Activated naive CD4-positive, alpha-beta T cell treated with anti-CD3 and anti-CD28 coated beads, Interleukin-2, amount 10 ng/mL, durations not matched to agents 7 days and 5 days (primary cell): ENCODE measurements at regions not wholly inside any gene's neighbourhood (a gene's known extent, or its start where the extent isn't known, plus 50 kb on each side); places are given as distances from the start of the nearest gene placed in this dataset.

Source experiments
- CTCF ChIA-PET: fragments of 350-600 bp; sonication (Branson Sonifier 250); formaldehyde crosslinking; loops from one replicate; lab custom pipeline; 2021; ENCODE audit warnings: antibody characterized with exemption; lab: Charles Lee
- DNase-seq: peaks from one replicate; pipeline ENCODE4 v3.0.0-alpha.2; 2020
- H3K27ac Mint-ChIP-seq: one replicate; pipeline ENCODE4 v1.8.0; 2021; ENCODE audit warnings: mild to moderate bottlenecking, moderate library complexity, mixed read lengths
- H3K27me3 Mint-ChIP-seq: one replicate; pipeline ENCODE4 v1.8.0; 2021; ENCODE audit warnings: mild to moderate bottlenecking, mixed read lengths
- H3K36me3 Mint-ChIP-seq: one replicate; pipeline ENCODE4 v1.8.0; 2021; ENCODE audit warnings: mixed read lengths
- H3K4me1 Mint-ChIP-seq: one replicate; pipeline ENCODE4 v1.8.0; 2021; ENCODE audit warnings: mixed read lengths
- H3K4me3 Mint-ChIP-seq: one replicate; pipeline ENCODE4 v1.8.0; 2021; ENCODE audit warnings: mild to moderate bottlenecking, moderate library complexity, mixed read lengths
- H3K9me3 Mint-ChIP-seq: one replicate; pipeline ENCODE4 v1.8.0; 2021; ENCODE audit warnings: mixed read lengths

DNA sequence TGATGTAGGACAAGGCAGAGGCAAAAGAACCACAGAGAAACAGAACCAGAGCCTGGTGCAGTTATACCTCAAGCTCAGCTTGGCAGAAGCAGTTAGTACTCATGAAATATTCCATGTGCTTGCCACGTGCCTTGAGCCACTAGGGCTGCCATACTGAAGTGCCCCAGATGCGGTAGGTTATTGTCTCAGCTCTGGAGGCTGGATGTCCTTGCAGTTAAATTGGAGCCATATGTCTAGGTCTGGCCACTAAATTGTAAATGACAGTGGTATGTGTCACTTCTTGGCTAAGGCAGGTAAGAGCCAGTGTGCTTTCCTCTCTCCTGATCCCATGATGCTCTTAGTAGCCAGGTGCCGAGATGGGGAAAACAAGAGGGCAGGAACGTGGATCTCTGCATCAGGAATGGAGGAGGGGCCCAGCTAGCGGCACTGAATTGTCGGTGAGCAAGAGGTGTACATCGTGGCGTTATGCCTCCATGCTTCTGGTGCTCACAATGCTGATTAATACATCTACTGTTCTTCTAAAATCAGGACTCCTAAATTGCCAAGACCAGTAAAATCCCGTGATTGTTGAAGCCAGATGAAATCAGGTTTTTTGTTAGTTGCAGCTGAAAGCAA lies 73.5 kb downstream of the PSMG1 start:
- no peak overlapping the region for H3K4me3 Mint-ChIP-seq
- no peak overlapping the region for H3K27ac Mint-ChIP-seq
- no peaks in the 10 kb centered on the region for H3K9me3 Mint-ChIP-seq
- CTCF ChIA-PET: no interaction called here
- no peak for DNase-seq
- H3K4me1 Mint-ChIP-seq: no peaks in the 10 kb centered on the region
- H3K27me3 Mint-ChIP-seq: peaks cover 13% of the 10 kb centered on the region
- H3K36me3 Mint-ChIP-seq: no peaks in the 10 kb centered on the region

- CTCF ChIA-PET: no interaction called here
- peaks cover 15% of the 10 kb centered on the region for H3K27me3 Mint-ChIP-seq
- no peaks in the 10 kb centered on the region for H3K36me3 Mint-ChIP-seq
- no peak for DNase-seq
- H3K27ac Mint-ChIP-seq: no peak overlapping the region
- no peak overlapping the region for H3K4me3 Mint-ChIP-seq
- no peaks in the 10 kb centered on the region for H3K4me1 Mint-ChIP-seq
- no peaks in the 10 kb centered on the region for H3K9me3 Mint-ChIP-seq
These were observed 74.1 kb downstream of the PSMG1 start for GRCh38 chr21:39109163-39109530.

GRCh38 chr21:39108291-39109162 lies 74.7 kb downstream of the PSMG1 start:
- CTCF ChIA-PET: no interaction called here

GRCh38 chr21:39107739-39108138 lies 75.5 kb downstream of the PSMG1 start:
- Mint-ChIP-seq H3K9me3 (no peaks in the 10 kb centered on the region), H3K27ac (no peak overlapping the region), H3K27me3 (peaks cover 25% of the 10 kb centered on the region), H3K4me1 (no peaks in the 10 kb centered on the region), H3K4me3 (no peak overlapping the region), H3K36me3 (no peaks in the 10 kb centered on the region)
- no peak for DNase-seq
- CTCF ChIA-PET: no interaction called here

More at GRCh38 chr21:39108291-39109162, 74.7 kb downstream of the PSMG1 start:
- H3K4me3 Mint-ChIP-seq: no peak overlapping the region
- peaks cover 22% of the 10 kb centered on the region for H3K27me3 Mint-ChIP-seq
- no peaks in the 10 kb centered on the region for H3K9me3 Mint-ChIP-seq
- H3K4me1 Mint-ChIP-seq: no peaks in the 10 kb centered on the region
- no peaks in the 10 kb centered on the region for H3K36me3 Mint-ChIP-seq
- no peak for DNase-seq
- no peak overlapping the region for H3K27ac Mint-ChIP-seq

DNA sequence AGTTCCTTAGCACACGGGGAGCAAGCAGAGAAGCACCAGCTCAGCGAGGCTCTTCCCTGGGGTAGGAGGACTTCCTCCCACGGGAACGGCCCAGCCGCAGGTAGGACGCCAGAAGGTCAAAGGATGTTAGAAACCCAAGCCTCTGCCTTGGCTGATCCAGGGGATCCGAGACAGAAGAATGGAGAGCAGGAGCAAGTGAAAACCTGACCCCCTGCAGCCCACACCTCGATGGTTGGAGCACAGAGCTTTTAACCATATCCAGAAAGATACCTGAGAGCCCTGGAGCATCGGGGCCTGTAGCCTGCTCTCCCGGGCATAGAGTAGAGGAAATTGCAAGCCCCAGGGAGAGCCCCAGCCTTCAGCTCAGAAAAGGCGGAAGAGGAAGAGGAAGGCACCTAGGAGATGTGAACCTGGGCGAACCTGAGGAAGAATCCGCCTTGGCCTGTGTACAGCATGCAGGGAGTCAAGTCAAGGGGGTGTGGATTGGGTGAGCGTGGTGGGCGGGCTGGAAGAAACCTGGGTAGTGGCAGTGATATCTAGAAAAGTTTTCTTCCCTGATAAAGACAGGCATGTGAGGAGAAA lies 76.3 kb downstream of the PSMG1 start:
- H3K27ac Mint-ChIP-seq: no peak overlapping the region
- no peak overlapping the region for H3K4me3 Mint-ChIP-seq
- peaks cover 25% of the 10 kb centered on the region for H3K27me3 Mint-ChIP-seq
- no peaks in the 10 kb centered on the region for H3K36me3 Mint-ChIP-seq
- DNase-seq: no peak
- H3K9me3 Mint-ChIP-seq: no peaks in the 10 kb centered on the region
- CTCF ChIA-PET: no interaction called here
- no peaks in the 10 kb centered on the region for H3K4me1 Mint-ChIP-seq

DNA sequence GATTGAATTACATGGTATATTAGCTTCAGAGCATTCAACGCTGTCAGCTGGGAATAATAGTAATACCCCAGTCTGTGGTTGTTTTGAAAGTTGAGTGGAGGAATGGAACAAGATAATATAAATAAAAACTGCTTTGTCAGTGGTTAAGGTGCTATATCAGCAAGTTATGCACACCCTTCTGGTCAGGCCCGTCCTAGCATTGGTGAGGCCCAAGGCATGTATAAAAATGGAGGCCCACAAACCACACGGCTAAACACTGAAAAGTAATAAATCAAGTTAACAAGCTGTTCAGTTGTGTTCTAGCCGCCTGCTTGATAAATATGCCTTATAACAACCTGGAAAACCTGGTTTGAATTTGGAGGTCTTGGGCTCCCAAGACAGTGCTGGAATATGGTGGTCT lies 77.4 kb downstream of the PSMG1 start:
- DNase-seq: no peak
- H3K27ac Mint-ChIP-seq: no peak overlapping the region
- no peaks in the 10 kb centered on the region for H3K36me3 Mint-ChIP-seq
- no peaks in the 10 kb centered on the region for H3K4me1 Mint-ChIP-seq
- H3K27me3 Mint-ChIP-seq: peaks cover 25% of the 10 kb centered on the region
- H3K9me3 Mint-ChIP-seq: no peaks in the 10 kb centered on the region
- CTCF ChIA-PET: no interaction called here
- H3K4me3 Mint-ChIP-seq: no peak overlapping the region

DNA sequence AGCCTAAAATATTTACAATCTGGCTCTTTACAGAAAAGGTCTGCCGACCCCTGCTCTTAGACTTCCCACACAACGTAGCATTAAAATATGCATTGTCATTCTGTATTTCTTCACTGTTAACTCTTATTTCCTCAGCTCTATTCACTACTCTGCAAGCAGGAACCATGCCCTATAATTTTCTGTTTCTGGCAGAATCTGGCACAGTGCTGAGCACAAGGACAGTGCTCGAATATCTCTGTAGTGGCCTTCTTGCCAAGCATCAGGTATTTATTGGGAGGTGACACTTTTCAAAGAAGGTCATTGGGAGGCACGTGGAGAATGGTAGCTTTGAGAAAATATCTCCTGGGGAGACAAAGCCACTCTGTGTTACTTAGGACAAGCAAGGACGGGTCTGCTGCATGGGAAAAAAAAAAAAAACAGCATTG lies 77.9 kb downstream of the PSMG1 start:
- no peak for DNase-seq
- CTCF ChIA-PET: interaction anchor here (1.2 kb wide), 1 partner anchor 21 kb away, joined by 3 read pairs; no protein-coding TSS in a partner anchor
- no peaks in the 10 kb centered on the region for H3K36me3 Mint-ChIP-seq
- peaks cover 25% of the 10 kb centered on the region for H3K27me3 Mint-ChIP-seq
- H3K4me1 Mint-ChIP-seq: no peaks in the 10 kb centered on the region
- H3K9me3 Mint-ChIP-seq: no peaks in the 10 kb centered on the region
- no peak overlapping the region for H3K27ac Mint-ChIP-seq
- H3K4me3 Mint-ChIP-seq: no peak overlapping the region

- Mint-ChIP-seq H3K27me3 (peaks cover 26% of the 10 kb centered on the region), H3K4me3 (no peak overlapping the region), H3K4me1 (no peaks in the 10 kb centered on the region), H3K27ac (no peak overlapping the region), H3K9me3 (no peaks in the 10 kb centered on the region), H3K36me3 (no peaks in the 10 kb centered on the region)
- CTCF ChIA-PET: interaction anchor here (1.2 kb wide), 1 partner anchor 22 kb away, joined by 3 read pairs; no protein-coding TSS in a partner anchor
- no peak for DNase-seq
These were observed 78.3 kb downstream of the PSMG1 start for GRCh38 chr21:39104911-39105310.

- Mint-ChIP-seq H3K4me1 (no peaks in the 10 kb centered on the region), H3K27me3 (peaks cover 24% of the 10 kb centered on the region), H3K27ac (no peak overlapping the region), H3K36me3 (no peaks in the 10 kb centered on the region), H3K4me3 (no peak overlapping the region), H3K9me3 (no peaks in the 10 kb centered on the region)
- DNase-seq: no peak
- CTCF ChIA-PET: no interaction called here
These were observed 79.6 kb downstream of the PSMG1 start for GRCh38 chr21:39103689-39104088.

- Mint-ChIP-seq H3K4me3 (no peak overlapping the region), H3K27me3 (peaks cover 19% of the 10 kb centered on the region), H3K4me1 (no peaks in the 10 kb centered on the region), H3K36me3 (no peaks in the 10 kb centered on the region), H3K9me3 (no peaks in the 10 kb centered on the region), H3K27ac (no peak overlapping the region)
- no peak for DNase-seq
- CTCF ChIA-PET: no interaction called here
These were observed 83.4 kb downstream of the PSMG1 start for GRCh38 chr21:39099859-39100258.

DNA sequence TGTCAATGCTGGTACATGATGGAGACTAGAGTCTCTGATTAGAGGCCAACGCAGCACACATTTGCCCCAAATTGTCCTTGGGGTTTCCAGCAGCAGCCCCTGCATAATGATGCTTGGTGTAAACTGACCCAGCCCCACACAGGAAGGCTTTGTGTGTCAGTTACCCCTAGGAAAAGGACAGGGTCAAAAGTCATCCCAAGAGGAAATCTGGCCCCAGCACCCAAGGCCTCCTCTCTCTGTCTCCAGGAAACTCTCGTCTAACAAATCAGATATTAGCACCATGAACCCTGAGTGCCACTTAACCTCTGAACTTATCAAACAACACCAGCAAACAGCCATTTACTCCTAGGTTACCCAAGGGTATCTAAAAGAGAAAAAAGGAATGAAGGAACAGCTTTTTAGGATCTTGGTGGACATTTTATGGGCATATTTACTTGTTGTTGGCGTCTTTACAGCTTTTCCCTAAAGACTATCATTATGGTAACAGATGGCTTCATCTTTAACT lies 84.5 kb downstream of the PSMG1 start:
- Mint-ChIP-seq H3K4me3 (no peak overlapping the region), H3K36me3 (no peaks in the 10 kb centered on the region), H3K27me3 (peaks cover 12% of the 10 kb centered on the region), H3K27ac (no peak overlapping the region), H3K9me3 (no peaks in the 10 kb centered on the region), H3K4me1 (no peaks in the 10 kb centered on the region)
- CTCF ChIA-PET: no interaction called here
- no peak for DNase-seq

GRCh38 chr21:39097981-39098380 lies 85.3 kb downstream of the PSMG1 start:
- Mint-ChIP-seq H3K4me3 (no peak overlapping the region), H3K9me3 (no peaks in the 10 kb centered on the region), H3K27me3 (peaks cover 7% of the 10 kb centered on the region), H3K27ac (no peak overlapping the region), H3K4me1 (no peaks in the 10 kb centered on the region), H3K36me3 (no peaks in the 10 kb centered on the region)
- CTCF ChIA-PET: no interaction called here
- no peak for DNase-seq

GRCh38 chr21:39097335-39097861 lies 85.9 kb downstream of the PSMG1 start:
- Mint-ChIP-seq H3K27ac (no peak overlapping the region), H3K36me3 (no peaks in the 10 kb centered on the region), H3K9me3 (no peaks in the 10 kb centered on the region), H3K4me3 (no peak overlapping the region), H3K4me1 (no peaks in the 10 kb centered on the region), H3K27me3 (peaks cover 7% of the 10 kb centered on the region)
- no peak for DNase-seq
- CTCF ChIA-PET: no interaction called here

GRCh38 chr21:39096754-39097153 lies 86.5 kb downstream of the PSMG1 start:
- no peaks in the 10 kb centered on the region for H3K36me3 Mint-ChIP-seq
- no peak overlapping the region for H3K27ac Mint-ChIP-seq
- CTCF ChIA-PET: no interaction called here
- H3K9me3 Mint-ChIP-seq: no peaks in the 10 kb centered on the region
- no peak overlapping the region for H3K4me3 Mint-ChIP-seq
- H3K4me1 Mint-ChIP-seq: no peaks in the 10 kb centered on the region
- peaks cover 7% of the 10 kb centered on the region for H3K27me3 Mint-ChIP-seq
- no peak for DNase-seq
